Neural progenitor cell (in vitro differentiated cells): ENCODE measurements at regions not wholly inside any gene's neighbourhood (a gene's known extent, or its start where the extent isn't known, plus 50 kb on each side); places are given as distances from the start of the nearest gene placed in this dataset.

Experiments
- DNase-seq: peaks from one replicate; pipeline ENCODE4 v3.0.0-alpha.2; 2016; ENCODE audit warnings: low spot score
- H2AFZ ChIP-seq: fragments of 200-600 bp; sonication (generic); replicated peaks from 2 replicates; pipeline ENCODE4 v1.6.1; 2016; ENCODE audit warnings: antibody characterized with exemption
- H3F3A ChIP-seq: fragments of 200-600 bp; sonication (generic); 2 replicates; pipeline ENCODE4 v1.6.1; 2016; ENCODE audit warnings: antibody characterized with exemption, low read depth
- H3K27ac ChIP-seq: fragments of 200-600 bp; sonication (generic); 2 replicates; pipeline ENCODE4 v1.5.1; 2016; ENCODE audit warnings: mild to moderate bottlenecking
- H3K27me3 ChIP-seq: fragments of 200-600 bp; sonication (generic); 2 replicates; pipeline ENCODE4 v1.6.1; 2016; ENCODE audit warnings: mild to moderate bottlenecking, moderate library complexity
- H3K36me3 ChIP-seq: fragments of 200-600 bp; sonication (generic); 2 replicates; pipeline ENCODE4 v1.5.1; 2016
- H3K4me1 ChIP-seq: fragments of 200-600 bp; sonication (generic); 2 replicates; pipeline ENCODE4 v1.6.1; 2016; ENCODE audit warnings: mixed run types
- H3K4me2 ChIP-seq: fragments of 200-600 bp; sonication (generic); 2 replicates; pipeline ENCODE4 v1.6.1; 2016
- H3K4me3 ChIP-seq: fragments of 200-600 bp; sonication (generic); 2 replicates; pipeline ENCODE4 v1.5.1; 2016
- H3K79me2 ChIP-seq: fragments of 200-600 bp; sonication (generic); 2 replicates; pipeline ENCODE4 v1.6.1; 2016; ENCODE audit warnings: low read depth
- H3K9ac ChIP-seq: fragments of 200-600 bp; sonication (generic); 2 replicates; pipeline ENCODE4 v1.6.1; 2016
- H3K9me3 ChIP-seq: fragments of 200-600 bp; sonication (generic); 2 replicates; pipeline ENCODE4 v1.5.1; 2016; ENCODE audit warnings: low read depth
- H4K20me1 ChIP-seq: fragments of 200-600 bp; sonication (generic); 2 replicates; pipeline ENCODE4 v1.6.1; 2016; ENCODE audit warnings: low read depth
- H3K27ac Mint-ChIP-seq: 3 replicates; pipeline ENCODE4 v1.8.0; 2021; ENCODE audit warnings: mixed read lengths
- H3K27me3 Mint-ChIP-seq: 2 replicates; pipeline ENCODE4 v1.8.0; 2022; ENCODE audit warnings: low read depth, mild to moderate bottlenecking, inconsistent platforms, moderate library complexity, mixed read lengths; ENCODE audit not compliant: insufficient read depth
- H3K36me3 Mint-ChIP-seq: 3 replicates; pipeline ENCODE4 v1.8.0; 2021; ENCODE audit warnings: mixed read lengths
- H3K4me1 Mint-ChIP-seq: 3 replicates; pipeline ENCODE4 v1.8.0; 2021; ENCODE audit warnings: mixed read lengths
- H3K4me3 Mint-ChIP-seq: 3 replicates; pipeline ENCODE4 v1.8.0; 2021; ENCODE audit warnings: mild to moderate bottlenecking, moderate library complexity, mixed read lengths
- H3K9me3 Mint-ChIP-seq: 3 replicates; pipeline ENCODE4 v1.8.0; 2020; ENCODE audit warnings: mixed read lengths
- EZH2 ChIP-seq: fragments of 200-600 bp; sonication (generic); IDR thresholded peaks from 2 replicates; pipeline ENCODE4 v1.6.1; 2017; ENCODE audit warnings: antibody characterized with exemption, mild to moderate bottlenecking, moderate library complexity
- EZH2phosphoT487 ChIP-seq: fragments of 200-600 bp; sonication (generic); IDR thresholded peaks from 2 replicates; pipeline ENCODE4 v1.6.1; 2017; ENCODE audit warnings: antibody characterized with exemption
- TF ChIP-seq, protein P1 (sequence below): fragments of 200-600 bp; sonication (generic); IDR thresholded peaks from 2 replicates; pipeline ENCODE4 v1.5.1; 2017; ENCODE audit warnings: antibody characterized with exemption, mild to moderate bottlenecking

- Mint-ChIP-seq H3K36me3 (no peaks in the 10 kb centered on the region), H3K27me3 (no peaks in the 10 kb centered on the region), H3K4me1 (no peaks in the 10 kb centered on the region), H3K9me3 (peaks cover 4% of the 10 kb centered on the region), H3K27ac (no peak overlapping the region), H3K4me3 (no peak overlapping the region)
- Histone ChIP-seq H3F3A (no peaks in the 10 kb centered on the region), H4K20me1 (no peaks in the 10 kb centered on the region), H3K4me2 (no peak overlapping the region), H3K27me3 (no peaks in the 10 kb centered on the region), H3K9me3 (no peaks in the 10 kb centered on the region), H3K79me2 (no peaks in the 10 kb centered on the region), H2AFZ (peak overlapping the region; percentile 35), H3K36me3 (no peaks in the 10 kb centered on the region), H3K9ac (no peak overlapping the region), H3K4me3 (no peak overlapping the region), H3K27ac (no peak overlapping the region), H3K4me1 (no peaks in the 10 kb centered on the region)
- DNase-seq, result no peak
- TF ChIP-seq EZH2phosphoT487 (no peak), EZH2 (no peak)
- TF ChIP-seq, protein P1, sequence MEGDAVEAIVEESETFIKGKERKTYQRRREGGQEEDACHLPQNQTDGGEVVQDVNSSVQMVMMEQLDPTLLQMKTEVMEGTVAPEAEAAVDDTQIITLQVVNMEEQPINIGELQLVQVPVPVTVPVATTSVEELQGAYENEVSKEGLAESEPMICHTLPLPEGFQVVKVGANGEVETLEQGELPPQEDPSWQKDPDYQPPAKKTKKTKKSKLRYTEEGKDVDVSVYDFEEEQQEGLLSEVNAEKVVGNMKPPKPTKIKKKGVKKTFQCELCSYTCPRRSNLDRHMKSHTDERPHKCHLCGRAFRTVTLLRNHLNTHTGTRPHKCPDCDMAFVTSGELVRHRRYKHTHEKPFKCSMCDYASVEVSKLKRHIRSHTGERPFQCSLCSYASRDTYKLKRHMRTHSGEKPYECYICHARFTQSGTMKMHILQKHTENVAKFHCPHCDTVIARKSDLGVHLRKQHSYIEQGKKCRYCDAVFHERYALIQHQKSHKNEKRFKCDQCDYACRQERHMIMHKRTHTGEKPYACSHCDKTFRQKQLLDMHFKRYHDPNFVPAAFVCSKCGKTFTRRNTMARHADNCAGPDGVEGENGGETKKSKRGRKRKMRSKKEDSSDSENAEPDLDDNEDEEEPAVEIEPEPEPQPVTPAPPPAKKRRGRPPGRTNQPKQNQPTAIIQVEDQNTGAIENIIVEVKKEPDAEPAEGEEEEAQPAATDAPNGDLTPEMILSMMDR, result no peak
Observed at GRCh38 chr11:42034826-42035225, 575.4 kb upstream of the LRRC4C start.

DNA sequence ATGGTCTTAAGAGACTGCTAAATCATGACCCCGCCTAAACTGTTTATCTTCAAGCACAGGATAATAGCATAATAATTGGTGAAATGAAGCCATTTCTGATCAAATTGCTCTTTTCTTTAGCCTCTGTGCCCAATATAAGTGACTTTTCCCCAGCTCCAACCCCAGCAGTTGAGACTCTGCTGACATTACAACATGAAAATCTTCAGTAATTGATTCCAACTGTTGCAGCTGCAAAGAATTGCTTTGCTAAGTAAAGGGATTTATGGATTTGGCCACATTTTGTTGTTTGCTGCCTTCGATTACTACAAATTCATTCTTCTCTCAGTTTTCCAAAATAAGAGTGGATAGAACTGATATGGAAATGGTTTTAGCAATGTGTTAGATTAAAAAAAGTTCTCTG is 576.7 kb upstream of the LRRC4C start:
- Mint-ChIP-seq H3K4me3 (no peak overlapping the region), H3K9me3 (peaks cover 2% of the 10 kb centered on the region), H3K36me3 (no peaks in the 10 kb centered on the region), H3K27ac (no peak overlapping the region), H3K27me3 (no peaks in the 10 kb centered on the region), H3K4me1 (no peaks in the 10 kb centered on the region)
- no peak for DNase-seq
- Histone ChIP-seq H3K4me2 (no peak overlapping the region), H3K9me3 (no peaks in the 10 kb centered on the region), H3K27ac (no peak overlapping the region), H3F3A (no peaks in the 10 kb centered on the region), H2AFZ (peak overlapping the region; percentile 74), H3K36me3 (no peaks in the 10 kb centered on the region), H3K4me1 (no peaks in the 10 kb centered on the region), H3K79me2 (no peaks in the 10 kb centered on the region), H3K27me3 (no peaks in the 10 kb centered on the region), H3K9ac (no peak overlapping the region), H4K20me1 (no peaks in the 10 kb centered on the region), H3K4me3 (no peak overlapping the region)
- TF ChIP-seq, protein P1, result no peak
- TF ChIP-seq EZH2 (no peak), EZH2phosphoT487 (no peak)

DNA sequence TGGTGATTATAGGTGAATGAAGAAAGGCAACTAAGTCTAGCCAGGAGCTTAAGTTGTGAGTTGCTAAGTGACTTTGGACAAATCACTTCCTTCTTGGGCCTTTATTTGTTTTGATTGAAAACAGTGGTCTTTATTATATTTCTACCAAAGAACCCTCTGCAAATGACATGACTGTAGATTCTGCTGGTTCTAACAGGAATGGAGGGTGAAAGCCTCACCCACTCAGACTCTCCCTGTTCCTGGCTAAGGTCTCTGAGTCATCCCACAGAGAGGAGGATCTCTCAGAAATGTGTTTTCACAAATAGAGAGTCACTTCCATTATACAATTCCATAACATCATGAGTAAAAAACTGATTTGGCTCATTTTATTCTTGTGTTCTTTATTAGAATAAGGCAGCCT is 583.9 kb upstream of the LRRC4C start:
- Mint-ChIP-seq H3K27me3 (peaks cover 2% of the 10 kb centered on the region), H3K9me3 (peaks cover 6% of the 10 kb centered on the region), H3K36me3 (no peaks in the 10 kb centered on the region), H3K4me1 (no peaks in the 10 kb centered on the region), H3K4me3 (no peak overlapping the region), H3K27ac (no peak overlapping the region)
- H3K36me3 ChIP-seq, result no peaks in the 10 kb centered on the region
- H3K27me3 ChIP-seq, result no peaks in the 10 kb centered on the region
- no peak overlapping the region for H3K4me2 ChIP-seq
- no peak overlapping the region for H3K27ac ChIP-seq
- H3F3A ChIP-seq, result no peaks in the 10 kb centered on the region
- H4K20me1 ChIP-seq, result no peaks in the 10 kb centered on the region
- H3K79me2 ChIP-seq, result no peaks in the 10 kb centered on the region
- no peak overlapping the region for H3K9ac ChIP-seq
- H3K4me1 ChIP-seq, result no peaks in the 10 kb centered on the region
- no peak overlapping the region for H3K4me3 ChIP-seq
- no peaks in the 10 kb centered on the region for H3K9me3 ChIP-seq
- no peak for DNase-seq
- no peak overlapping the region for H2AFZ ChIP-seq
- TF ChIP-seq EZH2phosphoT487 (no peak), EZH2 (no peak)
- TF ChIP-seq, protein P1, result no peak
